Testis (tissue), 2 donors: ENCODE measurements at regions not wholly inside any gene's neighbourhood (a gene's known extent, or its start where the extent isn't known, plus 50 kb on each side); places are given as distances from the start of the nearest gene placed in this dataset.

Experiments used
- DNase-seq: peaks from one replicate; pipeline ENCODE4 v3.0.0-alpha.2; 2019
- H3K27ac ChIP-seq, 2 donors: fragments of 200-600 bp; sonication (generic); one replicate each; pipeline ENCODE4 v1.5.1; 2019
- H3K27me3 ChIP-seq: fragments of 200-600 bp; sonication (generic); one replicate; pipeline ENCODE4 v1.5.1; 2019
- H3K36me3 ChIP-seq: fragments of 200-600 bp; sonication (generic); one replicate; pipeline ENCODE4 v1.5.1; 2017; ENCODE audit warnings: low read depth; ENCODE audit errors: missing control alignments
- H3K4me1 ChIP-seq: fragments of 200-600 bp; sonication (generic); one replicate; pipeline ENCODE4 v1.5.1; 2019
- H3K4me3 ChIP-seq, 2 donors: fragments of 200-600 bp; sonication (generic); one replicate each; pipeline ENCODE4 v1.5.1; 2017 to 2019
- H3K9me3 ChIP-seq: fragments of 200-600 bp; sonication (generic); one replicate; pipeline ENCODE4 v1.5.1; 2017
- CTCF ChIP-seq, 3 experiments: fragments of 450-650 bp in 2 of 3; fragments of 200-600 bp in 1 of 3; sonication (generic) in 1 of 3; IDR thresholded peaks; one replicate each; pipeline ENCODE4 v1.5.1; 2016 to 2019; ENCODE audit warnings: antibody characterized with exemption in 3 of 3, mild to moderate bottlenecking in 2 of 3, moderate library complexity in 1 of 3
- POLR2A ChIP-seq: fragments of 450-650 bp; IDR thresholded peaks from one replicate; pipeline ENCODE4 v1.6.1; 2017; ENCODE audit warnings: antibody characterized with exemption, mild to moderate bottlenecking, moderate library complexity
- WGBS, 2 donors: methylation state at CpG; one replicate each; pipeline ENCODE4 v1.1.5; 2018; 5-methylcytosine and 5-hydroxymethylcytosine counted together
- intact Hi-C: fragments of 100-400 bp; cut with DNase I; formaldehyde crosslinking; loops from one replicate; pipeline ENCODE4 v1.15.1; 2023; ENCODE audit warnings: low total_unique reads

GRCh38 chr3:103181160-103181559, 746.3 kb downstream of the ZPLD1 start:
- Histone ChIP-seq H3K4me3 (no peak overlapping the region), H3K27me3 (no peaks in the 10 kb centered on the region), H3K4me1 (no peaks in the 10 kb centered on the region), H3K27ac (no peak overlapping the region), H3K36me3 (no peaks in the 10 kb centered on the region), H3K9me3 (no peaks in the 10 kb centered on the region)
- TF ChIP-seq POLR2A (no peak), CTCF (IDR thresholded peaks at IDR 0.05) (no peak)
- intact Hi-C loops, result no loop called here
- no peak for DNase-seq

- no peak overlapping the region for H3K27ac ChIP-seq
- TF ChIP-seq CTCF (IDR thresholded peaks at IDR 0.05) (no peak), POLR2A (no peak)
- H3K27me3 ChIP-seq, result no peaks in the 10 kb centered on the region
- no peaks in the 10 kb centered on the region for H3K9me3 ChIP-seq
- H3K36me3 ChIP-seq, result no peaks in the 10 kb centered on the region
- H3K4me1 ChIP-seq, result no peaks in the 10 kb centered on the region
- H3K4me3 ChIP-seq, result no peak overlapping the region
- DNase-seq, result no peak
- intact Hi-C loops, result no loop called here
Observed at GRCh38 chr3:103184772-103185171, 750.0 kb downstream of the ZPLD1 start.

- intact Hi-C loops, result no loop called here
- no peak for DNase-seq
Observed at GRCh38 chr3:103189941-103190340, 755.1 kb downstream of the ZPLD1 start.

GRCh38 chr3:103195216-103195615, 760.4 kb downstream of the ZPLD1 start:
- H3K27ac ChIP-seq, result no peak overlapping the region
- no peaks in the 10 kb centered on the region for H3K36me3 ChIP-seq
- no peaks in the 10 kb centered on the region for H3K9me3 ChIP-seq
- DNase-seq, result no peak
- intact Hi-C loops, result no loop called here
- TF ChIP-seq CTCF (IDR thresholded peaks at IDR 0.05) (no peak), POLR2A (no peak)
- H3K27me3 ChIP-seq, result no peaks in the 10 kb centered on the region
- WGBS, 2 donors, result 70 to 76% methylated on average over 4 of the region's 4 CpGs
- H3K4me1 ChIP-seq, result no peaks in the 10 kb centered on the region
- no peak overlapping the region for H3K4me3 ChIP-seq

More at GRCh38 chr3:103189941-103190340, 755.1 kb downstream of the ZPLD1 start:
- Histone ChIP-seq H3K36me3 (no peaks in the 10 kb centered on the region), H3K4me1 (no peaks in the 10 kb centered on the region), H3K4me3 (no peak overlapping the region), H3K27me3 (no peaks in the 10 kb centered on the region), H3K27ac (no peak overlapping the region), H3K9me3 (no peaks in the 10 kb centered on the region)
- no peak for TF ChIP-seq POLR2A
- TF ChIP-seq CTCF (IDR thresholded peaks at IDR 0.05), result no peak

GRCh38 chr3:103203441-103203840, 768.6 kb downstream of the ZPLD1 start:
- TF ChIP-seq CTCF (IDR thresholded peaks at IDR 0.05), result no peak
- TF ChIP-seq POLR2A, result no peak
- DNase-seq, result no peak
- H3K9me3 ChIP-seq, result no peaks in the 10 kb centered on the region
- no peak overlapping the region for H3K4me3 ChIP-seq
- intact Hi-C loops, result no loop called here
- no peaks in the 10 kb centered on the region for H3K27me3 ChIP-seq
- no peak overlapping the region for H3K27ac ChIP-seq
- 87 to 95% methylated on average over 4 of the region's 4 CpGs for WGBS, 2 donors
- H3K36me3 ChIP-seq, result no peaks in the 10 kb centered on the region
- H3K4me1 ChIP-seq, result no peaks in the 10 kb centered on the region
